ENCODE measurements at regions not wholly inside any gene's neighbourhood (a gene's known extent, or its start where the extent isn't known, plus 50 kb on each side); places are given as distances from the start of the nearest gene placed in this dataset.
A peak's percentile ranks its signal among the peaks of the same experiment; 100 is the strongest.

- no peak for DNase-seq (ENCODE audit: low read depth)
- no peak overlapping the region for H3K4me3 ChIP-seq (ENCODE audit: low read length)
- no peak for TF ChIP-seq CTCF (conservative IDR thresholded peaks at IDR 0.05; ENCODE audit: low read depth, low read length)
Measured at GRCh38 chr21:38948377-38949069, 142.8 kb downstream of the ETS2 start.

GRCh38 chr21:38945545-38946245 is 140.0 kb downstream of the ETS2 start:
- no peak overlapping the region for H3K4me3 ChIP-seq (ENCODE audit: low read length)
- no peak for TF ChIP-seq CTCF (conservative IDR thresholded peaks at IDR 0.05; ENCODE audit: low read depth, low read length)
- no peak for DNase-seq (ENCODE audit: low read depth)

- peak; percentile 17 for TF ChIP-seq CTCF (conservative IDR thresholded peaks at IDR 0.05; ENCODE audit: low read depth, low read length)
- no peak for DNase-seq (ENCODE audit: low read depth)
- H3K4me3 ChIP-seq (ENCODE audit: low read length), result no peak overlapping the region
Measured at GRCh38 chr21:38944903-38945302, 139.2 kb downstream of the ETS2 start.

- no peak for TF ChIP-seq CTCF (conservative IDR thresholded peaks at IDR 0.05; ENCODE audit: low read depth, low read length)
- no peak for DNase-seq (ENCODE audit: low read depth)
- no peak overlapping the region for H3K4me3 ChIP-seq (ENCODE audit: low read length)
Measured at GRCh38 chr21:38944402-38944801, 138.7 kb downstream of the ETS2 start.

GRCh38 chr21:38942748-38943211 is 137.1 kb downstream of the ETS2 start:
- no peak for DNase-seq (ENCODE audit: low read depth)
- no peak for TF ChIP-seq CTCF (conservative IDR thresholded peaks at IDR 0.05; ENCODE audit: low read depth, low read length)
- no peak overlapping the region for H3K4me3 ChIP-seq (ENCODE audit: low read length)

- no peak overlapping the region for H3K4me3 ChIP-seq (ENCODE audit: low read length)
- DNase-seq (ENCODE audit: low read depth), result no peak
- no peak for TF ChIP-seq CTCF (conservative IDR thresholded peaks at IDR 0.05; ENCODE audit: low read depth, low read length)
Measured at GRCh38 chr21:38938769-38939168, 133.0 kb downstream of the ETS2 start.

- no peak for DNase-seq (ENCODE audit: low read depth)
Measured at GRCh38 chr21:38938343-38938742, 132.6 kb downstream of the ETS2 start.

More at GRCh38 chr21:38938343-38938742, 132.6 kb downstream of the ETS2 start:
- no peak for TF ChIP-seq CTCF (conservative IDR thresholded peaks at IDR 0.05; ENCODE audit: low read depth, low read length)
- no peak overlapping the region for H3K4me3 ChIP-seq (ENCODE audit: low read length)

All from retinal pigment epithelial cell (primary cell).